ENCODE measurements at regions not wholly inside any gene's neighbourhood (a gene's known extent, or its start where the extent isn't known, plus 50 kb on each side); places are given as distances from the start of the nearest gene placed in this dataset.

DNA sequence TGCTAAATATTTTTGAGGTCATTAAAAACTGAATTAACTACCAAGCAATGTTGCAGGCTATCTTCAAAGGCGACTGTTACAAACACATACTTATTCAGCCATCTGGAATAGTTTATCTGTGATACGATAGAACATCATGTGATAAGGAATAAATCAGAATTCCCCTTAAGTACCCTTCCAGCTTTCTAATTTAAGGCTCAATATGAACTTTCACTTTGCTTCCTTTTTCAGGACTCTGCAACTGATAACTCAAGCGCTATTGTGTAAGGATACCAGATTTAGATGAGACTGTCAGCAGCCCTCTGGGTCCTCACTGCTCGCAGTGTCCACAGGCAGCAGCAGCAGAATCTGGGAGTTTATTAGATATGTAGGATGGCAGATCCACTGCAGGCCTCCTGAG lies 416.3 kb downstream of the SPATA31D1 start:
- TF ChIP-seq CTCF (IDR thresholded peaks at IDR 0.05; ENCODE audit: unreplicated experiment) = no peak
- no peaks in the 10 kb centered on the region for H3K9me3 Mint-ChIP-seq (ENCODE audit: unreplicated experiment)
- no peak for DNase-seq (ENCODE audit: low spot score)
- H3K27me3 Mint-ChIP-seq (ENCODE audit: unreplicated experiment) = no peaks in the 10 kb centered on the region
- H3K27ac Mint-ChIP-seq (ENCODE audit: unreplicated experiment) = no peak overlapping the region
- no peak overlapping the region for H3K4me3 Mint-ChIP-seq (ENCODE audit: unreplicated experiment)
- no peaks in the 10 kb centered on the region for H3K36me3 Mint-ChIP-seq (ENCODE audit: low read depth, unreplicated experiment)
- no peaks in the 10 kb centered on the region for H3K4me1 Mint-ChIP-seq (ENCODE audit: unreplicated experiment)

DNA sequence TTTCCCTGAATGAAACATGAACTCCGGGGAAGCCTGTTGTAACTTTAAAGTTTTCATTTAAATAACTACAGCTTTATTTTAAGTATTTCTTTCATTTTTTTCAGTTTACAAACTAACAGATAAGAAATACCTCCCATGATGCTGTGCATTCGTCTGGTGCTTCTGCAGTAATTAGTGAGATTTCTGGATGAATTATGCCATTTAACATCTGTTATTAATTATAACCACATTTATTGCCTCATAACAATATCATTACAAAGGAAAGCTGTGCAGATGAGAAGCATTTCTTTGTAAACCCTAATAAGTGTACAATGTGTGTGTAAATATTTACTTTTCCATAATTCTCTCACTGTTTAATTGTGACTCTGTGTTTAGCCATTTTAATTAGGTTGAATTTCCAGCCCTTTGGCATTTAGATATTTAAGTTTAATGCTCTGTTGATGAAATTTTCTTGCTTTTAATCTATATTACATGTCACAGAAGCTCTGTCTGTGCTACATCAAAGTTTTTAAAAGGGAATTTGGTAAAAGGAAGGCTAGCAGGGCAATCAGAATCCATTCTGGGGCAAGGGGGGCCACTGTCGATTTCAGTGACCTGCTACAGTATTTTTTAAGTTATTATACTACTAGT lies 418.0 kb downstream of the SPATA31D1 start:
- TF ChIP-seq CTCF (IDR thresholded peaks at IDR 0.05; ENCODE audit: unreplicated experiment) = no peak
- Mint-ChIP-seq H3K27ac (ENCODE audit: unreplicated experiment) (no peak overlapping the region), H3K4me3 (ENCODE audit: unreplicated experiment) (no peak overlapping the region), H3K9me3 (ENCODE audit: unreplicated experiment) (no peaks in the 10 kb centered on the region), H3K36me3 (ENCODE audit: low read depth, unreplicated experiment) (no peaks in the 10 kb centered on the region), H3K27me3 (ENCODE audit: unreplicated experiment) (no peaks in the 10 kb centered on the region), H3K4me1 (ENCODE audit: unreplicated experiment) (no peaks in the 10 kb centered on the region)
- no peak for DNase-seq (ENCODE audit: low spot score)

DNA sequence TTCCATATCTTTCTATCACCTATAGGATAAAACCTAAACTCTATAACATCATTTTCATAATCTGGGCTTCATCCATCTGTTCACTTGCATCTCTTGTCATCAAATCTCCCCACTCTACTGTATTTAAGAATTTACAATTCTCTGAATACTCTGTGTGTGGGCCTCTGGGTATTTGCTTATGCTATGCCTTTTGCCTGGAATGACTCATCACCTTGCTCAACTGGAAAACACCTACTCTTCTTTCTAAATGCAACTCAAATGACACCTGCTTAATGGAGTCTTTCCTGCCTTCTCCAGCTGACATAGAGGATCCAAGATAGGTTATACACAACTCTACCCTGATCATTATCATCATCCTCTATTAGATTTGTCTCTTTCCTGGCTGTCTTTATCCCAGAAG lies 421.7 kb downstream of the SPATA31D1 start:
- Mint-ChIP-seq H3K27me3 (ENCODE audit: unreplicated experiment) (no peaks in the 10 kb centered on the region), H3K36me3 (ENCODE audit: low read depth, unreplicated experiment) (no peaks in the 10 kb centered on the region), H3K4me3 (ENCODE audit: unreplicated experiment) (no peak overlapping the region), H3K27ac (ENCODE audit: unreplicated experiment) (no peak overlapping the region), H3K9me3 (ENCODE audit: unreplicated experiment) (no peaks in the 10 kb centered on the region), H3K4me1 (ENCODE audit: unreplicated experiment) (no peaks in the 10 kb centered on the region)
- DNase-seq (ENCODE audit: low spot score) = no peak
- no peak for TF ChIP-seq CTCF (IDR thresholded peaks at IDR 0.05; ENCODE audit: unreplicated experiment)

DNA sequence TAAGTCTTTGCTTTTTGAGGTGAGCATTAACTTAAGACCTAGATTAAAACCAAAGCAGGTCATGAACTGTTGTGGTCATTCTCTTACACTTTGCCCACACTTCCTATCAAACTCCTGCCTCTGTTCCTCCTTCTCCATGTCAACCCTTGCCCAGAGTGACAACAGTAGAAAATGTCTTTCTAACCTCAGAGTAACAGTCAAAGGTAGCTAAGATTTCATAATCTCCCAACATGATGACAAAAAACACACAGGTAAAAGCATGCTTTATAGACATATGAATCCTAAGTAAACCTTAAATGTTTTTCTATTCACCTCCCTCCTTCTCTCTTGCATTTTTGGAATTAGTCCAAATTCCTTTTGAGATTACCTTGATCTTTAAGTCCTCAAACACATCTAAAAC lies 422.3 kb downstream of the SPATA31D1 start:
- no peak for DNase-seq (ENCODE audit: low spot score)

More for the DNA sequence above, 422.3 kb downstream of the SPATA31D1 start:
- H3K9me3 Mint-ChIP-seq (ENCODE audit: unreplicated experiment) = no peaks in the 10 kb centered on the region
- H3K27ac Mint-ChIP-seq (ENCODE audit: unreplicated experiment) = no peak overlapping the region
- H3K4me3 Mint-ChIP-seq (ENCODE audit: unreplicated experiment) = no peak overlapping the region
- TF ChIP-seq CTCF (IDR thresholded peaks at IDR 0.05; ENCODE audit: unreplicated experiment) = no peak
- no peaks in the 10 kb centered on the region for H3K27me3 Mint-ChIP-seq (ENCODE audit: unreplicated experiment)
- H3K4me1 Mint-ChIP-seq (ENCODE audit: unreplicated experiment) = no peaks in the 10 kb centered on the region
- H3K36me3 Mint-ChIP-seq (ENCODE audit: low read depth, unreplicated experiment) = no peaks in the 10 kb centered on the region

All from endothelial cell (in vitro differentiated cells).